ENCODE measurements at regions not wholly inside any gene's neighbourhood (a gene's known extent, or its start where the extent isn't known, plus 50 kb on each side); places are given as distances from the start of the nearest gene placed in this dataset.
"Not testable (repeated sequence)": the region's sequence is repeated elsewhere in the genome, so short reads cannot be mapped to it uniquely, and the experiment has no call there.

- DNase-seq (ENCODE audit: low spot score); H3K27me3 ChIP-seq (ENCODE audit: insufficient read depth, poor library complexity, severe bottlenecking); H3K4me3 ChIP-seq (ENCODE audit: severe bottlenecking); H3K27ac ChIP-seq (ENCODE audit: poor library complexity, severe bottlenecking); ATAC-seq (ENCODE audit: low read depth); H3K9me3 ChIP-seq (ENCODE audit: severe bottlenecking); H3K36me3 ChIP-seq (ENCODE audit: low read depth); H3K4me1 ChIP-seq (ENCODE audit: insufficient read depth, poor library complexity, severe bottlenecking): not testable (repeated sequence)
Observed at GRCh38 chr17:64800987-64801386, 118.3 kb downstream of the LRRC37A3 start.

GRCh38 chr17:64800361-64800895 lies 118.8 kb downstream of the LRRC37A3 start:
- not testable (repeated sequence) for H3K4me3 ChIP-seq (ENCODE audit: severe bottlenecking); H3K4me1 ChIP-seq (ENCODE audit: insufficient read depth, poor library complexity, severe bottlenecking); H3K27me3 ChIP-seq (ENCODE audit: insufficient read depth, poor library complexity, severe bottlenecking); DNase-seq (ENCODE audit: low spot score); H3K36me3 ChIP-seq (ENCODE audit: low read depth); H3K9me3 ChIP-seq (ENCODE audit: severe bottlenecking); H3K27ac ChIP-seq (ENCODE audit: poor library complexity, severe bottlenecking)
- peak; percentile 38; the same call in 1 of the 3 replicates for ATAC-seq (ENCODE audit: low read depth)

GRCh38 chr17:64799543-64800188 lies 119.6 kb downstream of the LRRC37A3 start:
- not testable (repeated sequence) for H3K4me3 ChIP-seq (ENCODE audit: severe bottlenecking); H3K36me3 ChIP-seq (ENCODE audit: low read depth); H3K27ac ChIP-seq (ENCODE audit: poor library complexity, severe bottlenecking); H3K27me3 ChIP-seq (ENCODE audit: insufficient read depth, poor library complexity, severe bottlenecking); H3K4me1 ChIP-seq (ENCODE audit: insufficient read depth, poor library complexity, severe bottlenecking); H3K9me3 ChIP-seq (ENCODE audit: severe bottlenecking); DNase-seq (ENCODE audit: low spot score); ATAC-seq (ENCODE audit: low read depth)

GRCh38 chr17:64798961-64799360 lies 120.3 kb downstream of the LRRC37A3 start:
- not testable (repeated sequence) for H3K27me3 ChIP-seq (ENCODE audit: insufficient read depth, poor library complexity, severe bottlenecking); H3K36me3 ChIP-seq (ENCODE audit: low read depth); H3K9me3 ChIP-seq (ENCODE audit: severe bottlenecking); ATAC-seq (ENCODE audit: low read depth); DNase-seq (ENCODE audit: low spot score); H3K4me3 ChIP-seq (ENCODE audit: severe bottlenecking); H3K4me1 ChIP-seq (ENCODE audit: insufficient read depth, poor library complexity, severe bottlenecking); H3K27ac ChIP-seq (ENCODE audit: poor library complexity, severe bottlenecking)

GRCh38 chr17:64798489-64798790 lies 120.8 kb downstream of the LRRC37A3 start:
- ATAC-seq (ENCODE audit: low read depth); H3K36me3 ChIP-seq (ENCODE audit: low read depth); DNase-seq (ENCODE audit: low spot score); H3K4me3 ChIP-seq (ENCODE audit: severe bottlenecking); H3K9me3 ChIP-seq (ENCODE audit: severe bottlenecking); H3K4me1 ChIP-seq (ENCODE audit: insufficient read depth, poor library complexity, severe bottlenecking); H3K27me3 ChIP-seq (ENCODE audit: insufficient read depth, poor library complexity, severe bottlenecking); H3K27ac ChIP-seq (ENCODE audit: poor library complexity, severe bottlenecking): not testable (repeated sequence)

- not testable (repeated sequence) for ATAC-seq (ENCODE audit: low read depth); H3K4me3 ChIP-seq (ENCODE audit: severe bottlenecking); DNase-seq (ENCODE audit: low spot score); H3K27ac ChIP-seq (ENCODE audit: poor library complexity, severe bottlenecking); H3K9me3 ChIP-seq (ENCODE audit: severe bottlenecking); H3K36me3 ChIP-seq (ENCODE audit: low read depth); H3K27me3 ChIP-seq (ENCODE audit: insufficient read depth, poor library complexity, severe bottlenecking)
- peaks cover 15% of the 10 kb centered on the region for H3K4me1 ChIP-seq (ENCODE audit: insufficient read depth, poor library complexity, severe bottlenecking)
Observed at GRCh38 chr17:64797746-64798488, 121.4 kb downstream of the LRRC37A3 start.

- Histone ChIP-seq H3K27ac (ENCODE audit: poor library complexity, severe bottlenecking) (peak overlapping the region; percentile 73), H3K4me1 (ENCODE audit: insufficient read depth, poor library complexity, severe bottlenecking) (peaks cover 19% of the 10 kb centered on the region)
- H3K4me3 ChIP-seq (ENCODE audit: severe bottlenecking); ATAC-seq (ENCODE audit: low read depth); H3K9me3 ChIP-seq (ENCODE audit: severe bottlenecking); DNase-seq (ENCODE audit: low spot score); H3K36me3 ChIP-seq (ENCODE audit: low read depth); H3K27me3 ChIP-seq (ENCODE audit: insufficient read depth, poor library complexity, severe bottlenecking): not testable (repeated sequence)
Observed at GRCh38 chr17:64795342-64795741, 123.9 kb downstream of the LRRC37A3 start.

GRCh38 chr17:64794548-64795274 lies 124.6 kb downstream of the LRRC37A3 start:
- peaks cover 19% of the 10 kb centered on the region for H3K4me1 ChIP-seq (ENCODE audit: insufficient read depth, poor library complexity, severe bottlenecking)
- H3K27me3 ChIP-seq (ENCODE audit: insufficient read depth, poor library complexity, severe bottlenecking); H3K36me3 ChIP-seq (ENCODE audit: low read depth); ATAC-seq (ENCODE audit: low read depth); H3K4me3 ChIP-seq (ENCODE audit: severe bottlenecking); DNase-seq (ENCODE audit: low spot score); H3K9me3 ChIP-seq (ENCODE audit: severe bottlenecking): not testable (repeated sequence)
- H3K27ac ChIP-seq (ENCODE audit: poor library complexity, severe bottlenecking) = peak overlapping the region; percentile 73

GRCh38 chr17:64794113-64794512 lies 125.2 kb downstream of the LRRC37A3 start:
- peaks cover 19% of the 10 kb centered on the region for H3K4me1 ChIP-seq (ENCODE audit: insufficient read depth, poor library complexity, severe bottlenecking)
- H3K27me3 ChIP-seq (ENCODE audit: insufficient read depth, poor library complexity, severe bottlenecking); H3K9me3 ChIP-seq (ENCODE audit: severe bottlenecking); H3K4me3 ChIP-seq (ENCODE audit: severe bottlenecking); DNase-seq (ENCODE audit: low spot score); H3K36me3 ChIP-seq (ENCODE audit: low read depth): not testable (repeated sequence)
- peak overlapping the region; percentile 73 for H3K27ac ChIP-seq (ENCODE audit: poor library complexity, severe bottlenecking)
- ATAC-seq (ENCODE audit: low read depth) = peak; percentile 32; the same call in 2 of the 3 replicates

GRCh38 chr17:64792793-64793575 lies 126.3 kb downstream of the LRRC37A3 start:
- peak overlapping the region; percentile 73 for H3K27ac ChIP-seq (ENCODE audit: poor library complexity, severe bottlenecking)
- not testable (repeated sequence) for H3K9me3 ChIP-seq (ENCODE audit: severe bottlenecking); DNase-seq (ENCODE audit: low spot score); H3K27me3 ChIP-seq (ENCODE audit: insufficient read depth, poor library complexity, severe bottlenecking); H3K4me3 ChIP-seq (ENCODE audit: severe bottlenecking); H3K36me3 ChIP-seq (ENCODE audit: low read depth)
- H3K4me1 ChIP-seq (ENCODE audit: insufficient read depth, poor library complexity, severe bottlenecking) = peaks cover 19% of the 10 kb centered on the region
- peak; percentile 97 for ATAC-seq (ENCODE audit: low read depth)
